Lower leg skin (tissue), 4 donors: ENCODE measurements at regions not wholly inside any gene's neighbourhood (a gene's known extent, or its start where the extent isn't known, plus 50 kb on each side); places are given as distances from the start of the nearest gene placed in this dataset.

Source experiments
- DNase-seq, 2 donors: peaks; one replicate each; pipeline ENCODE4 v3.0.0-alpha.2; 2019; ENCODE audit warnings: low spot score in 2 of 2
- H3K4me3 ChIP-seq: fragments of 200-600 bp; sonication (generic); 2 replicates; pipeline ENCODE4 v1.5.1; 2017; ENCODE audit warnings: mild to moderate bottlenecking, low read depth; ENCODE audit not compliant: poor library complexity, severe bottlenecking
- POLR2A ChIP-seq, 2 donors: fragments of 450-650 bp; IDR thresholded peaks; one replicate each; pipeline ENCODE4 v1.6.1; 2016 to 2017; ENCODE audit warnings: antibody characterized with exemption in 2 of 2, mild to moderate bottlenecking in 1 of 2, moderate library complexity in 1 of 2
- WGBS, 2 donors: methylation state at CpG; one replicate each; pipeline ENCODE4 v1.1.5; 2018; 5-methylcytosine and 5-hydroxymethylcytosine counted together
- intact Hi-C: fragments of 100-400 bp; cut with DNase I; formaldehyde crosslinking; loops from one replicate; pipeline ENCODE4 v1.15.0; 2023; ENCODE audit warnings: low total_unique reads
- TF ChIP-seq, protein P1 (sequence below), 3 donors: fragments of 450-650 bp; IDR thresholded peaks; one replicate each; pipeline ENCODE4 v1.5.1; 2016; ENCODE audit warnings: antibody characterized with exemption in 3 of 3, mild to moderate bottlenecking in 3 of 3, moderate library complexity in 2 of 3

DNA sequence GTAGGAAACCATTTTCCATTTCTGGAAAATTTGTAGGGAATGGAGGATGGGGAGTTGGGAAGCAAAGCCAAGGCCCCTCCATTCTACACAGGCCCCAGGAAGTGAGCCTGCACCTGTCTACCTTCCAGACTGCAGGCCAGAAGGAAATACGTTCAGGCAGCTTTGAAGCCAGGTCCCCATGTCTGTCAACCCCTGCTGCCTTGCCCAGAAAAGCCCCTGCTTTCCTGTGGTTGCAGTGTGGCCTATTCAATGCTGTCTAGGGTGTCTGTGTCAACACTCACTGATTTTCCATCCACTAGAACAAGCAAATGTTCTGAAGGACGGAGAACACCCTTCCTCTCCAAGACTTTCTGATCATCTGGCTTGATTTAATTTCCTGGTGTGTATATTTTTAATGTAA lies 281.9 kb downstream of the TLE3 start:
- DNase-seq: no peak
- 90 to 98% methylated on average over 2 of the region's 2 CpGs for WGBS, 2 donors
- TF ChIP-seq POLR2A (IDR thresholded peaks at IDR 0.05): no peak
- intact Hi-C loops: no loop called here
- no peak overlapping the region for H3K4me3 ChIP-seq

DNA sequence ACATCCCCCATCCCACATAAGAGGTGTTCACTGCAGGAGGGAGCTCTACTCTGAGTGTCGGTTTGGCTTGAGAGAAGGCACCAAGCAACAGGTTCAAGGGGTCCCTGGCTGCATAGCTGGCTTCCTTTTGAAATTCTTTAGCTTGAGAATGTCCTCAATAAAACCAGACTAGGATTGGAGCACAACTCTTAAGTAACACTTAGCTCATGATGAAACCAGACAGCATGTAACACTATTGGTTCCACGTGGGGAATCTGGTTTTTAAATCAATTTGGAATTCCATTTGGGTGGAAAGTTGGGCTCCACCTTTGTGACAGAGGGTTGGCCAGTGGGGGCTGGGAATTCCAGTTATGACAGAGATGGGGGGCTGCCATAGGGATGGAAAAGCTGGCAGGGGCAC lies 281.2 kb downstream of the TLE3 start:
- intact Hi-C loops: no loop called here
- 76 to 78% methylated on average over 2 of the region's 2 CpGs for WGBS, 2 donors
- no peak overlapping the region for H3K4me3 ChIP-seq
- no peak for DNase-seq
- TF ChIP-seq, protein P1, sequence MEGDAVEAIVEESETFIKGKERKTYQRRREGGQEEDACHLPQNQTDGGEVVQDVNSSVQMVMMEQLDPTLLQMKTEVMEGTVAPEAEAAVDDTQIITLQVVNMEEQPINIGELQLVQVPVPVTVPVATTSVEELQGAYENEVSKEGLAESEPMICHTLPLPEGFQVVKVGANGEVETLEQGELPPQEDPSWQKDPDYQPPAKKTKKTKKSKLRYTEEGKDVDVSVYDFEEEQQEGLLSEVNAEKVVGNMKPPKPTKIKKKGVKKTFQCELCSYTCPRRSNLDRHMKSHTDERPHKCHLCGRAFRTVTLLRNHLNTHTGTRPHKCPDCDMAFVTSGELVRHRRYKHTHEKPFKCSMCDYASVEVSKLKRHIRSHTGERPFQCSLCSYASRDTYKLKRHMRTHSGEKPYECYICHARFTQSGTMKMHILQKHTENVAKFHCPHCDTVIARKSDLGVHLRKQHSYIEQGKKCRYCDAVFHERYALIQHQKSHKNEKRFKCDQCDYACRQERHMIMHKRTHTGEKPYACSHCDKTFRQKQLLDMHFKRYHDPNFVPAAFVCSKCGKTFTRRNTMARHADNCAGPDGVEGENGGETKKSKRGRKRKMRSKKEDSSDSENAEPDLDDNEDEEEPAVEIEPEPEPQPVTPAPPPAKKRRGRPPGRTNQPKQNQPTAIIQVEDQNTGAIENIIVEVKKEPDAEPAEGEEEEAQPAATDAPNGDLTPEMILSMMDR (IDR thresholded peaks at IDR 0.05): no peak
- TF ChIP-seq POLR2A (IDR thresholded peaks at IDR 0.05): no peak

DNA sequence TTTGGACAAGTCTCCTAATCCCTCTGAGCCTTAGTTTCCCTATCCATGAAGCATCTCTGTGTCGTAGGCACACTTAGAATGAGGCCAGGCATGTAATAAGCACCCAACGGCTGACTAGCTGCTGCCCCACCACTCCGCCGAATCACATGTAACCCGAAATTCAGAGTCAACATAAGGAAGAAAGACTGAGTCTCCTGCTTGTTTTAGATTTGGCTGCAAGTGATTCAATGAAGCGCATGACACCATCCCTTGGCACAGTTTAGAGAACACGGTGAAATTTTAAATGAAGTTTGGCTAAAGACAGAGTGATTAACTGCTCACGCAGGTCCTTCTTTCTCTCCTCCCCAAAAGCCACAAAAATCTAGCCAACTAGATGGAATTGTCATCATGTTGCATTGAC lies 279.2 kb downstream of the TLE3 start:
- TF ChIP-seq, protein P1 (IDR thresholded peaks at IDR 0.05): no peak
- no peak for TF ChIP-seq POLR2A (IDR thresholded peaks at IDR 0.05)
- 46 to 75% methylated on average over 8 of the region's 8 CpGs for WGBS, 2 donors
- DNase-seq: peak in 1 of 2 donors; percentile 48
- intact Hi-C loops: no loop called here
- no peak overlapping the region for H3K4me3 ChIP-seq

- no peak for DNase-seq
- no peak overlapping the region for H3K4me3 ChIP-seq
- no peak for TF ChIP-seq POLR2A (IDR thresholded peaks at IDR 0.05)
- intact Hi-C loops: no loop called here
- 85 to 91% methylated on average over 3 of the region's 3 CpGs for WGBS, 2 donors
These were observed 278.3 kb downstream of the TLE3 start for GRCh38 chr15:69819371-69819770.

DNA sequence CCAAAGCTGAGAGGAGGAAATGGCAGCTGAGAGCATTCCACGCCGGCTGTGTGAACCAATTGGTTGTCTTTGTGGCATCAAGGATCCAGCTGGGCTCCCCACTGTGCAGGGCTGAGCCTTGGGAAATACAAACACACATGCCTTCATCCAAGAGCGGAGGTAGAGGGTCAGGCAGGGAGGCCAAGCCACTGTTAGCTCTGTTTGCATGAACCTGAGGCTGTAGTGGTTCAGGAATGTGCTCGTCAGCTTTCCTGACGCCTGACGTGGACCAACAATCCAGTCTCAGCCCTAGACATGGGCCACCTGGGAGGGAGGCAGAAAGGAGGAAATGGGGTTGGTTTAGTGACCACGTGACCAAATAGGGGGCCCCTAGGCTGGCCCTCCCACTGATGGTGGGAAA lies 276.9 kb downstream of the TLE3 start:
- DNase-seq: no peak
- 77 to 86% methylated on average over 7 of the region's 7 CpGs for WGBS, 2 donors
- no peak overlapping the region for H3K4me3 ChIP-seq
- no peak for TF ChIP-seq POLR2A (IDR thresholded peaks at IDR 0.05)
- TF ChIP-seq, protein P1 (IDR thresholded peaks at IDR 0.05): no peak
- intact Hi-C loops: no loop called here

- no peak overlapping the region for H3K4me3 ChIP-seq
- WGBS, 2 donors: 63 to 70% methylated on average over 8 of the region's 8 CpGs
- intact Hi-C loops: no loop called here
- TF ChIP-seq, protein P1 (IDR thresholded peaks at IDR 0.05): no peak
- no peak for TF ChIP-seq POLR2A (IDR thresholded peaks at IDR 0.05)
- DNase-seq: no peak
These were observed 274.4 kb downstream of the TLE3 start for GRCh38 chr15:69823223-69823907.
